GM19025 (cell line): ENCODE measurements at regions not wholly inside any gene's neighbourhood (a gene's known extent, or its start where the extent isn't known, plus 50 kb on each side); places are given as distances from the start of the nearest gene placed in this dataset.

Source experiments
- ATAC-seq: cut with Tn5 transposase; IDR thresholded peaks from one replicate; pipeline ENCODE4 v1.9.1; 2021; ENCODE audit warnings: mild to moderate bottlenecking, low read depth, moderate library complexity; ENCODE audit not compliant: unreplicated experiment

GRCh38 chr9:118276784-118277183 lies 572.6 kb downstream of the TLR4 start:
- no peak for ATAC-seq

GRCh38 chr9:118281772-118282171 lies 577.6 kb downstream of the TLR4 start:
- no peak for ATAC-seq

- no peak for ATAC-seq
These were observed 579.3 kb downstream of the TLR4 start for GRCh38 chr9:118283488-118283887.

GRCh38 chr9:118290116-118290515 lies 585.9 kb downstream of the TLR4 start:
- ATAC-seq: no peak

GRCh38 chr9:118295413-118295812 lies 591.2 kb downstream of the TLR4 start:
- no peak for ATAC-seq

- no peak for ATAC-seq
These were observed 598.5 kb downstream of the TLR4 start for GRCh38 chr9:118302721-118303120.

GRCh38 chr9:118303216-118303615 lies 599.0 kb downstream of the TLR4 start:
- ATAC-seq: no peak

GRCh38 chr9:118305331-118305730 lies 601.1 kb downstream of the TLR4 start:
- no peak for ATAC-seq

GRCh38 chr9:118306801-118307200 lies 602.6 kb downstream of the TLR4 start:
- ATAC-seq: no peak

GRCh38 chr9:118313965-118314364 lies 609.8 kb downstream of the TLR4 start:
- ATAC-seq: no peak

GRCh38 chr9:118316831-118317343 lies 612.7 kb downstream of the TLR4 start:
- no peak for ATAC-seq

- ATAC-seq: no peak
These were observed 614.7 kb downstream of the TLR4 start for GRCh38 chr9:118318770-118319431.

- ATAC-seq: no peak
These were observed 617.6 kb downstream of the TLR4 start for GRCh38 chr9:118321788-118322187.

GRCh38 chr9:118324706-118325105 lies 620.5 kb downstream of the TLR4 start:
- no peak for ATAC-seq

- no peak for ATAC-seq
These were observed 621.6 kb downstream of the TLR4 start for GRCh38 chr9:118325757-118326156.

- no peak for ATAC-seq
These were observed 622.1 kb downstream of the TLR4 start for GRCh38 chr9:118326326-118326725.

GRCh38 chr9:118330191-118330986 lies 626.2 kb downstream of the TLR4 start:
- ATAC-seq: no peak

- ATAC-seq: no peak
These were observed 627.4 kb downstream of the TLR4 start for GRCh38 chr9:118331622-118332045.

GRCh38 chr9:118336250-118336942 lies 632.2 kb downstream of the TLR4 start:
- ATAC-seq: no peak

- ATAC-seq: no peak
These were observed 632.7 kb downstream of the TLR4 start for GRCh38 chr9:118336943-118337330.

GRCh38 chr9:118360036-118360435 lies 655.8 kb downstream of the TLR4 start:
- no peak for ATAC-seq
